Left lung (tissue), 4 donors: ENCODE measurements at regions not wholly inside any gene's neighbourhood (a gene's known extent, or its start where the extent isn't known, plus 50 kb on each side); places are given as distances from the start of the nearest gene placed in this dataset.
A peak's percentile ranks its signal among the peaks of the same experiment; 100 is the strongest.

Experiments used
- ATAC-seq: fragments of 200-7000 bp; cut with Tn5 transposase; one replicate; pipeline ENCODE4 v1.9.1; 2020; ENCODE audit warnings: moderate library complexity
- DNase-seq, 4 donors: peaks; one replicate each; pipeline ENCODE4 v3.0.0-alpha.2; 2013 to 2020
- H3K27ac ChIP-seq, 2 donors: fragments of 200-600 bp; sonication (generic) in 1 of 2; one replicate each; pipeline versions ENCODE4 v1.5.0 to v1.8.0; 2020 to 2021
- H3K27me3 ChIP-seq, 2 donors: fragments of 200-600 bp; sonication (generic) in 1 of 2; one replicate each; pipeline versions ENCODE4 v1.5.0 to v1.8.0; 2020 to 2021
- H3K36me3 ChIP-seq, 2 donors: fragments of 200-600 bp; sonication (generic) in 1 of 2; one replicate each; pipeline versions ENCODE4 v1.5.0 to v1.8.0; 2020 to 2021
- H3K4me1 ChIP-seq, 2 donors: fragments of 200-600 bp; one replicate each; pipeline ENCODE4 v1.8.0; 2021
- H3K4me3 ChIP-seq, 2 donors: fragments of 200-600 bp; sonication (generic) in 1 of 2; one replicate each; pipeline versions ENCODE4 v1.5.0 to v1.8.0; 2020 to 2021; ENCODE audit warnings: mild to moderate bottlenecking in 1 of 2
- H3K9me3 ChIP-seq, 2 donors: fragments of 200-600 bp; sonication (generic) in 1 of 2; one replicate each; pipeline versions ENCODE4 v1.5.0 to v1.8.0; 2020 to 2021
- CTCF ChIP-seq, 2 donors: fragments of 200-600 bp; sonication (generic) in 1 of 2; IDR thresholded peaks; one replicate each; pipeline versions ENCODE4 v1.5.0 to v1.8.0; 2021; ENCODE audit warnings: antibody characterized with exemption in 2 of 2
- intact Hi-C, 2 donors: fragments of 100-400 bp; cut with DNase I; formaldehyde crosslinking; loops; one replicate each; pipeline versions ENCODE4 v1.11.2 to v1.14.2; 2022
- donor health status: DM: no; HTN: yes; CAD: no.
- donor health status: DM: no; HTN: no; CAD: no.

- H3K9me3 ChIP-seq = peaks cover 0 to 19% of the 10 kb centered on the region in 2 donors
- H3K4me3 ChIP-seq = no peak overlapping the region
- no peak for TF ChIP-seq CTCF (IDR thresholded peaks at IDR 0.05)
- H3K27ac ChIP-seq = no peak overlapping the region
- H3K27me3 ChIP-seq = no peaks in the 10 kb centered on the region
- DNase-seq (no peak), ATAC-seq (no peak)
- intact Hi-C loops = no loop called here
- H3K36me3 ChIP-seq = no peaks in the 10 kb centered on the region
- H3K4me1 ChIP-seq = no peaks in the 10 kb centered on the region
Measured at GRCh38 chr3:26102376-26102775, 312.5 kb downstream of the OXSM start.

- DNase-seq (peak in 1 of 4 donors; percentile 27), ATAC-seq (no peak)
- TF ChIP-seq CTCF (IDR thresholded peaks at IDR 0.05) = no peak
- intact Hi-C loops = no loop called here
- H3K36me3 ChIP-seq = no peaks in the 10 kb centered on the region
- H3K27me3 ChIP-seq = no peaks in the 10 kb centered on the region
- no peak overlapping the region for H3K27ac ChIP-seq
- no peak overlapping the region for H3K4me3 ChIP-seq
- H3K4me1 ChIP-seq = no peaks in the 10 kb centered on the region
- H3K9me3 ChIP-seq = peaks cover 0 to 10% of the 10 kb centered on the region in 2 donors
Measured at GRCh38 chr3:26104851-26105251, 315.0 kb downstream of the OXSM start.

GRCh38 chr3:26105261-26105660 is 315.4 kb downstream of the OXSM start:
- Histone ChIP-seq H3K27me3 (no peaks in the 10 kb centered on the region), H3K36me3 (no peaks in the 10 kb centered on the region), H3K9me3 (peaks cover 0 to 10% of the 10 kb centered on the region in 2 donors), H3K4me3 (no peak overlapping the region), H3K27ac (no peak overlapping the region), H3K4me1 (no peaks in the 10 kb centered on the region)
- TF ChIP-seq CTCF (IDR thresholded peaks at IDR 0.05) = no peak
- no peak for DNase-seq
- intact Hi-C loops = no loop called here
- ATAC-seq = no peak

GRCh38 chr3:26106228-26106627 is 316.3 kb downstream of the OXSM start:
- Histone ChIP-seq H3K27me3 (no peaks in the 10 kb centered on the region), H3K36me3 (no peaks in the 10 kb centered on the region), H3K4me1 (no peaks in the 10 kb centered on the region), H3K4me3 (no peak overlapping the region), H3K27ac (no peak overlapping the region), H3K9me3 (peaks cover 0 to 8% of the 10 kb centered on the region in 2 donors)
- ATAC-seq (no peak), DNase-seq (peak in 1 of 4 donors; percentile 16)
- no peak for TF ChIP-seq CTCF (IDR thresholded peaks at IDR 0.05)
- intact Hi-C loops = no loop called here

- DNase-seq (no peak), ATAC-seq (no peak)
- no peaks in the 10 kb centered on the region for H3K4me1 ChIP-seq
- H3K27me3 ChIP-seq = no peaks in the 10 kb centered on the region
- no peaks in the 10 kb centered on the region for H3K36me3 ChIP-seq
- H3K4me3 ChIP-seq = no peak overlapping the region
- TF ChIP-seq CTCF (IDR thresholded peaks at IDR 0.05) = no peak
- no peak overlapping the region for H3K27ac ChIP-seq
- no peaks in the 10 kb centered on the region for H3K9me3 ChIP-seq
- intact Hi-C loops = no loop called here
Measured at GRCh38 chr3:26108846-26109489, 319.1 kb downstream of the OXSM start.
